Right lobe of liver (tissue), 4 donors: ENCODE measurements at regions not wholly inside any gene's neighbourhood (a gene's known extent, or its start where the extent isn't known, plus 50 kb on each side); places are given as distances from the start of the nearest gene placed in this dataset.

Source experiments
- POLR2A ChIP-seq: fragments of 450-650 bp; IDR thresholded peaks from one replicate; pipeline ENCODE4 v1.6.1; 2017; ENCODE audit warnings: antibody characterized with exemption, mild to moderate bottlenecking
- TF ChIP-seq, protein P1 (sequence below), 4 donors: fragments of 200-600 bp in 3 of 4; fragments of 450-650 bp in 1 of 4; IDR thresholded peaks; one replicate each; pipeline versions ENCODE4 v1.5.1 to v1.8.0; 2016 to 2022; ENCODE audit warnings: antibody characterized with exemption in 4 of 4, mild to moderate bottlenecking in 2 of 4
- donor health status: DM: no; HTN: no; CAD: no.
- donor health status: DM: no; HTN: no; CAD: no.
- donor health status: DM: no; HTN: yes; CAD: no.

DNA sequence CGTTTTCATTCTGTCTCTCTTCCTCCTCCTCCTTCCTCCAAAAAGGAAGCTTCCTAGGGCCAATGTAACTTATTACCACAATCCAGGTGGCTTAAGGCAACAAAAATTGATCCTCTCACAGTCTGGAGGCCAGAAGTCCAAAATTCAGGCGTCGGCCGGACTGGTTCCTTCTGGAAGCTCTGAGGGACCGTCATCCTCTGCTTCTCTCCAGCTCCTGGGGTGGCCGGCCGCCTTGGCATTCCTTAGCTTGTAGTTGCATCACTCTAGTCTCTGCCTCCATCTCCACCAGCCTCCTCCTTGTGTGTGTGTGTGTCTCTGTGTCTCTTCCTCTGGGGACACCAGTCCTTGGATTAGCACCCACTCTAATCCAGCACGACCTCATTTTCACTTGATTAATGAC lies 89.0 kb upstream of the NPTX2 start:
- TF ChIP-seq, protein P1, sequence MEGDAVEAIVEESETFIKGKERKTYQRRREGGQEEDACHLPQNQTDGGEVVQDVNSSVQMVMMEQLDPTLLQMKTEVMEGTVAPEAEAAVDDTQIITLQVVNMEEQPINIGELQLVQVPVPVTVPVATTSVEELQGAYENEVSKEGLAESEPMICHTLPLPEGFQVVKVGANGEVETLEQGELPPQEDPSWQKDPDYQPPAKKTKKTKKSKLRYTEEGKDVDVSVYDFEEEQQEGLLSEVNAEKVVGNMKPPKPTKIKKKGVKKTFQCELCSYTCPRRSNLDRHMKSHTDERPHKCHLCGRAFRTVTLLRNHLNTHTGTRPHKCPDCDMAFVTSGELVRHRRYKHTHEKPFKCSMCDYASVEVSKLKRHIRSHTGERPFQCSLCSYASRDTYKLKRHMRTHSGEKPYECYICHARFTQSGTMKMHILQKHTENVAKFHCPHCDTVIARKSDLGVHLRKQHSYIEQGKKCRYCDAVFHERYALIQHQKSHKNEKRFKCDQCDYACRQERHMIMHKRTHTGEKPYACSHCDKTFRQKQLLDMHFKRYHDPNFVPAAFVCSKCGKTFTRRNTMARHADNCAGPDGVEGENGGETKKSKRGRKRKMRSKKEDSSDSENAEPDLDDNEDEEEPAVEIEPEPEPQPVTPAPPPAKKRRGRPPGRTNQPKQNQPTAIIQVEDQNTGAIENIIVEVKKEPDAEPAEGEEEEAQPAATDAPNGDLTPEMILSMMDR (IDR thresholded peaks at IDR 0.05), result no peak
- no peak for TF ChIP-seq POLR2A
